ENCODE measurements at regions not wholly inside any gene's neighbourhood (a gene's known extent, or its start where the extent isn't known, plus 50 kb on each side); places are given as distances from the start of the nearest gene placed in this dataset.

DNA sequence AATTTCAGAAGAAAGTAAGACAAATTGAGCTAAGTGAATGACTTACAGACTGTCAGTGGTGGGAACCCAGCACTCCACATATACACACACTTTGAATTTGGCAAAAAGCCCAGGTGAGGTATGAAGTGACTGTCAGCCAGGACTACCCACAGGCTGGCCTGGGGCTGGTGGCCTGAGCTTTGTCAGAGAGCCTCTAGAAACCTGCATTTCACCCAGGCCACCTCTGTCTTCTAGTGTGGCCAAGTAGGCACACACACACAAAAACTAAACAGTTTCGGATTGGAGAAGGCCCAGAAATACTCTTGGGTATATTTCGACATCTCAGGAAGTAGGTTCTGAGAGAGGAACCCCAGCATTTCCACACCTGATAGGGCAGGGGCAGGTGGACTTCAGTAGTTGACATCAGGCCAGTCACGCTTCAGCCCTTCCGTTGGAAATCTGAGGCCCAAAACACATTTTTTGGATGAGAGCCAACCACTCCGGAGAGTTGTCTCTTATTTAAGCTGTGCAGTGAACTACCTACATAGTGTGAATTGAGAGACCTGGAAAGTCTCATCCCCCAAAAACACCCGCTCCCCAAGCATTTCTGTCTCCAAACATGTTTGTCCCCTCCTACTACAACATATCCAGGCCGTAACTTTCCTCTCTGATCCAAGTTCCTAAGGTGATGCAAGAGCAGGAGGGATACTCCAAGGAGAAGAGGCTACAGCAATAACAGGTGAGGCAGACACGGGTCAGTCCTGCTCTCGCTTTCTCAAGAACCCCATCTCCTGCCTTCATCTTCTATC, 167.2 kb upstream of the PROX1 start:
- H2AFZ ChIP-seq (ENCODE audit: low read length), result no peak overlapping the region

DNA sequence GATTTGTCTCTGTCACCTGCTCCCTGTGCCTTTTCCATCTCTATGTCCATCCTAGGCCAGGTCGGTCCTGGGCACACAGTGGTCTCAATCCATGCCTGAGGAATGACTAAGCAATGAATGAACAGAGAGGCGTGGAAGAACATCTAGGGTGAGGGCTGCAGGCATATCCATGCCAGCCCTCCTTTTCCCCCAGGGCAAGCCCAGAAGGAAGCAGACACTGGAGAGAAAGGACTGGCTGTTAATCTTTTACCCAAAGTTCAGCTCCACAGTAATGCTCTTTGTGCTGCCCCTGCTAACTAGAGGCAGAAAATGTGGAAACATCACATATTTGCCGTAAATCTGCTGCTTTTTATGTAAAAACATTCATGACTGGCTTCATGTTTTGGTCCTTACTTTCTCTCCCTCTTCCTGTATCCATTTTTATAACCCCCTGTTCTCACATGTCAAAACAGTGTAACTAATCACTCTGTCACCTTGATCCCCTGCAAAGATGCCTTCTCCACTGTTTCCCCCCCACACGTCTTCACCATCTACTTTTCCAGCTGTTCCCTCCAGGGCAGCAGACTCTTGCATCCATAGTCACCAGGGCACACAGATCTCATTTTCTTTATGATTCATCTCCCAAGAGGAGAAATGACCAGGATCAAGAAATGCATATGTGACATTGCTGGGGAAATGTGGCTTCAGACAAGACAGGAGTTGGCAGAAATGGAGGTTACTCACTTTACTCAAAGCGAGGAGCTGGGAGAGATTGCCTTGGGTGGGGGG, 166.4 kb upstream of the PROX1 start:
- H3K36me3 ChIP-seq (ENCODE audit: low read depth, low read length), result no peaks in the 10 kb centered on the region
- BruUV-seq (replicated peaks), result no TSS peak
- DNase-seq, result no peak
- intact Hi-C loops (cut with micrococcal nuclease), result no loop called here
- CTCF ChIA-PET, result no interaction called here
- H3K4me2 ChIP-seq (ENCODE audit: low read length), result no peak overlapping the region
- H3K27me3 ChIP-seq (ENCODE audit: low read length), result peaks cover 61% of the 10 kb centered on the region
- no peak for ATAC-seq
- TF ChIP-seq EZH2phosphoT487 (IDR thresholded peaks at IDR 0.05; ENCODE audit: borderline replicate concordance, low read length) (no peak), EZH2 (IDR thresholded peaks at IDR 0.05; ENCODE audit: low read length, unreplicated experiment) (no peak)
- TF ChIP-seq, protein P1, sequence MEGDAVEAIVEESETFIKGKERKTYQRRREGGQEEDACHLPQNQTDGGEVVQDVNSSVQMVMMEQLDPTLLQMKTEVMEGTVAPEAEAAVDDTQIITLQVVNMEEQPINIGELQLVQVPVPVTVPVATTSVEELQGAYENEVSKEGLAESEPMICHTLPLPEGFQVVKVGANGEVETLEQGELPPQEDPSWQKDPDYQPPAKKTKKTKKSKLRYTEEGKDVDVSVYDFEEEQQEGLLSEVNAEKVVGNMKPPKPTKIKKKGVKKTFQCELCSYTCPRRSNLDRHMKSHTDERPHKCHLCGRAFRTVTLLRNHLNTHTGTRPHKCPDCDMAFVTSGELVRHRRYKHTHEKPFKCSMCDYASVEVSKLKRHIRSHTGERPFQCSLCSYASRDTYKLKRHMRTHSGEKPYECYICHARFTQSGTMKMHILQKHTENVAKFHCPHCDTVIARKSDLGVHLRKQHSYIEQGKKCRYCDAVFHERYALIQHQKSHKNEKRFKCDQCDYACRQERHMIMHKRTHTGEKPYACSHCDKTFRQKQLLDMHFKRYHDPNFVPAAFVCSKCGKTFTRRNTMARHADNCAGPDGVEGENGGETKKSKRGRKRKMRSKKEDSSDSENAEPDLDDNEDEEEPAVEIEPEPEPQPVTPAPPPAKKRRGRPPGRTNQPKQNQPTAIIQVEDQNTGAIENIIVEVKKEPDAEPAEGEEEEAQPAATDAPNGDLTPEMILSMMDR (conservative IDR thresholded peaks at IDR 0.05; ENCODE audit: low read depth, low read length), result no peak
- no peaks in the 10 kb centered on the region for H3K4me1 ChIP-seq (ENCODE audit: insufficient read depth, low read length)
- H3K9ac ChIP-seq (ENCODE audit: low read length), result no peak overlapping the region
- no peaks in the 10 kb centered on the region for H3F3A ChIP-seq (ENCODE audit: low read length, unreplicated experiment)
- POLR2A ChIA-PET (ENCODE audit: unreplicated experiment), result no interaction called here
- H2AFZ ChIP-seq (ENCODE audit: low read length), result no peak overlapping the region
- no peaks in the 10 kb centered on the region for H3K79me2 ChIP-seq (ENCODE audit: low read length)
- no peak overlapping the region for H3K4me3 ChIP-seq (ENCODE audit: low read length)
- no peaks in the 10 kb centered on the region for H3K9me2 ChIP-seq (replicated peaks; ENCODE audit: low read length)
- no peaks in the 10 kb centered on the region for H3K9me3 ChIP-seq (ENCODE audit: low read length)
- H3K27ac ChIP-seq (ENCODE audit: low read length), result no peak overlapping the region
- H4K20me1 ChIP-seq (ENCODE audit: low read length), result no peaks in the 10 kb centered on the region

More for the DNA sequence above, 167.2 kb upstream of the PROX1 start:
- no peaks in the 10 kb centered on the region for H3K79me2 ChIP-seq (ENCODE audit: low read length)
- H4K20me1 ChIP-seq (ENCODE audit: low read length), result no peaks in the 10 kb centered on the region
- ATAC-seq (no peak), DNase-seq (no peak)
- ChIA-PET CTCF (interaction anchor here (0.6 kb wide), 1 partner anchor 661 kb away, joined by 3 read pairs; no protein-coding TSS in a partner anchor), POLR2A (ENCODE audit: unreplicated experiment) (no interaction called here)
- H3F3A ChIP-seq (ENCODE audit: low read length, unreplicated experiment), result no peaks in the 10 kb centered on the region
- H3K4me2 ChIP-seq (ENCODE audit: low read length), result no peak overlapping the region
- H3K36me3 ChIP-seq (ENCODE audit: low read depth, low read length), result no peaks in the 10 kb centered on the region
- intact Hi-C loops (cut with micrococcal nuclease), result no loop called here
- H3K9me3 ChIP-seq (ENCODE audit: low read length), result no peaks in the 10 kb centered on the region
- no peaks in the 10 kb centered on the region for H3K4me1 ChIP-seq (ENCODE audit: insufficient read depth, low read length)
- BruUV-seq (replicated peaks), result no TSS peak
- H3K9ac ChIP-seq (ENCODE audit: low read length), result no peak overlapping the region
- peaks cover 63% of the 10 kb centered on the region for H3K27me3 ChIP-seq (ENCODE audit: low read length)
- TF ChIP-seq EZH2phosphoT487 (IDR thresholded peaks at IDR 0.05; ENCODE audit: borderline replicate concordance, low read length) (no peak), EZH2 (IDR thresholded peaks at IDR 0.05; ENCODE audit: low read length, unreplicated experiment) (no peak)
- TF ChIP-seq, protein P1 (conservative IDR thresholded peaks at IDR 0.05; ENCODE audit: low read depth, low read length), result no peak
- no peaks in the 10 kb centered on the region for H3K9me2 ChIP-seq (replicated peaks; ENCODE audit: low read length)
- H3K4me3 ChIP-seq (ENCODE audit: low read length), result no peak overlapping the region
- H3K27ac ChIP-seq (ENCODE audit: low read length), result no peak overlapping the region

DNA sequence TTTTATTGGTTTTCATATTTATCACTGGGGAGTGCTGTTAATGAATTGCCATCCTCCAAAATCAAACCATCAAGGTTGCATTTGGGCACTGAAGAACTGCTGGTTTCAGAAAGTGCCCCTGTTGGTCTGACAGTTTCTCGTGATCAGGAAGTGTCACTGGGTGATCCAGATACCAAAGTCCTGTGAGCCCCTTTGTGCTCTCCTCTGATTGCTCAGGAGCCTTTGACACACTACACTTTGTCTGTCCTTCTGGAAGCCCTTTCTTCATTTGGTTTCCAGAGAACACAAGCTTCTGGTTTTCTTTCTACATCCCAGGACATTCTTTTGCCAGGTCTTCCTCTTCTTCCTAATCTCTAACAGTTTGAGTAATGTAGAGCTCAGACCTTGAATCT, 165.8 kb upstream of the PROX1 start:
- Histone ChIP-seq H3K9ac (ENCODE audit: low read length) (no peak overlapping the region), H3K36me3 (ENCODE audit: low read depth, low read length) (no peaks in the 10 kb centered on the region), H3K27me3 (ENCODE audit: low read length) (peaks cover 60% of the 10 kb centered on the region), H3K9me3 (ENCODE audit: low read length) (no peaks in the 10 kb centered on the region), H3K4me3 (ENCODE audit: low read length) (no peak overlapping the region), H3K4me1 (ENCODE audit: insufficient read depth, low read length) (no peaks in the 10 kb centered on the region), H2AFZ (ENCODE audit: low read length) (no peak overlapping the region), H3K4me2 (ENCODE audit: low read length) (no peak overlapping the region), H4K20me1 (ENCODE audit: low read length) (no peaks in the 10 kb centered on the region), H3K79me2 (ENCODE audit: low read length) (no peaks in the 10 kb centered on the region), H3K27ac (ENCODE audit: low read length) (no peak overlapping the region), H3F3A (ENCODE audit: low read length, unreplicated experiment) (no peaks in the 10 kb centered on the region), H3K9me2 (replicated peaks; ENCODE audit: low read length) (no peaks in the 10 kb centered on the region)
- no peak for TF ChIP-seq EZH2 (IDR thresholded peaks at IDR 0.05; ENCODE audit: low read length, unreplicated experiment)
- TF ChIP-seq, protein P1 (conservative IDR thresholded peaks at IDR 0.05; ENCODE audit: low read depth, low read length), result no peak
- TF ChIP-seq EZH2phosphoT487 (IDR thresholded peaks at IDR 0.05; ENCODE audit: borderline replicate concordance, low read length), result no peak
- ATAC-seq, result no peak
- intact Hi-C loops (cut with micrococcal nuclease), result no loop called here
- no TSS peak for BruUV-seq (replicated peaks)
- DNase-seq, result no peak
- ChIA-PET POLR2A (ENCODE audit: unreplicated experiment) (no interaction called here), CTCF (no interaction called here)

Measured in PC-3 (cell line).